ENCODE measurements at regions not wholly inside any gene's neighbourhood (a gene's known extent, or its start where the extent isn't known, plus 50 kb on each side); places are given as distances from the start of the nearest gene placed in this dataset.

DNA sequence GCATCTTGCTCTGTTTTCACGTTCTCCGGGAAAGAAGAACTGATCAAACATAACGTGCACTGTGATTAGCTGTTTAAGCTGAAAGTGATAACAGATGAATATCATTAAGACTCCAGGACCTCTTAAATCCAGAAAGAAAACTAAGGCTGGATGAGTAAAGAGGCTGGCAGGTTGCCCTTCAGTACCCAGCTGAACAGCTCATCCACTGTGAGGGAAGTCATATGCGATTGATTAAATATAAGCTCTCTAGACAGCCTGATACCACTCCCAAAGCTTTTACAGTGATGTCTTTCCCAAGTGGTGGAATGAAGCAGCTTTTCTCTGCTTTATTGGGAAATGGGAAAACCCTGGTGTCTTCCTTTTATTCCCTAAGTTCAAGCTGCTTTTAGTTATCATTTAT is 116.9 kb downstream of the EFNB2 start:
- no peak for DNase-seq (ENCODE audit: low read depth)
- TF ChIP-seq, protein P1, sequence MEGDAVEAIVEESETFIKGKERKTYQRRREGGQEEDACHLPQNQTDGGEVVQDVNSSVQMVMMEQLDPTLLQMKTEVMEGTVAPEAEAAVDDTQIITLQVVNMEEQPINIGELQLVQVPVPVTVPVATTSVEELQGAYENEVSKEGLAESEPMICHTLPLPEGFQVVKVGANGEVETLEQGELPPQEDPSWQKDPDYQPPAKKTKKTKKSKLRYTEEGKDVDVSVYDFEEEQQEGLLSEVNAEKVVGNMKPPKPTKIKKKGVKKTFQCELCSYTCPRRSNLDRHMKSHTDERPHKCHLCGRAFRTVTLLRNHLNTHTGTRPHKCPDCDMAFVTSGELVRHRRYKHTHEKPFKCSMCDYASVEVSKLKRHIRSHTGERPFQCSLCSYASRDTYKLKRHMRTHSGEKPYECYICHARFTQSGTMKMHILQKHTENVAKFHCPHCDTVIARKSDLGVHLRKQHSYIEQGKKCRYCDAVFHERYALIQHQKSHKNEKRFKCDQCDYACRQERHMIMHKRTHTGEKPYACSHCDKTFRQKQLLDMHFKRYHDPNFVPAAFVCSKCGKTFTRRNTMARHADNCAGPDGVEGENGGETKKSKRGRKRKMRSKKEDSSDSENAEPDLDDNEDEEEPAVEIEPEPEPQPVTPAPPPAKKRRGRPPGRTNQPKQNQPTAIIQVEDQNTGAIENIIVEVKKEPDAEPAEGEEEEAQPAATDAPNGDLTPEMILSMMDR (IDR thresholded peaks at IDR 0.05; ENCODE audit: low read depth, low read length) = no peak
- TF ChIP-seq POLR2A (IDR thresholded peaks at IDR 0.05; ENCODE audit: extremely low read depth, insufficient read length) = no peak
- TF ChIP-seq MYC (IDR thresholded peaks at IDR 0.05; ENCODE audit: low read depth, low read length) = no peak
- TF ChIP-seq, protein P2, sequence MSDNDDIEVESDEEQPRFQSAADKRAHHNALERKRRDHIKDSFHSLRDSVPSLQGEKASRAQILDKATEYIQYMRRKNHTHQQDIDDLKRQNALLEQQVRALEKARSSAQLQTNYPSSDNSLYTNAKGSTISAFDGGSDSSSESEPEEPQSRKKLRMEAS (IDR thresholded peaks at IDR 0.05; ENCODE audit: low read depth, low read length) = no peak
- H3K4me3 ChIP-seq (ENCODE audit: low read depth, low read length) = no peak overlapping the region

DNA sequence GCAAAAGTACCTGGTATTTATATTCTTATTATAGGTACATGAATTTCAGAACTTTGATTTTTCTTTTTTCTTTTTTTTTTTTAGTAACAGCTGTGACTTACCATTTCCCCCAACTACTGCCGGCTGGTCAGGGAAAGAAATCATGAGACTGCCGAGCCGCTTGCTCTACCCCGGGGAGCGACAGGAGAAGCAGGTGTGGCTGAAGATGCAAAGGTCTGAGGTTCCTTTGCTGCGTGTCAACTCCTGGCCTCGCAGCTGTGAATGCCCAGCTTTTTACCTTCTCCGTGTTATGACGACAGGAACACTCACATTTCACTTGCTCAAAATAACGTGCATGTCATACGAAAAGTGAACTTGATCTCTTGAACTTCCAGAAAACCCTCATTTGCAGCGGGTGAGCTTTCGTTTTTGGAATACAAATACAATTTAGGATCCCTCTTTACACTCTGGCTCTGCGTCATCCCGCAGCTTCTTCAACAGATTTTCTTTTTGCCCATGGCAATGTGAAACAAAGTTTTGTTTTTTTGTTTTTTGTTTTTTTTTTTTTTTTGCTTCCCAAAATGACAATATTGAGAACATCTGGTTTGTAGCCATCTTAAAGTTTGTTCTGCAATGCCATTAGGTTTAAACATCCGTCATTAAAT is 117.9 kb downstream of the EFNB2 start:
- TF ChIP-seq POLR2A (IDR thresholded peaks at IDR 0.05; ENCODE audit: extremely low read depth, insufficient read length) = no peak
- TF ChIP-seq, protein P1 (IDR thresholded peaks at IDR 0.05; ENCODE audit: low read depth, low read length) = no peak
- TF ChIP-seq, protein P2 (IDR thresholded peaks at IDR 0.05; ENCODE audit: low read depth, low read length) = no peak
- TF ChIP-seq MYC (IDR thresholded peaks at IDR 0.05; ENCODE audit: low read depth, low read length) = no peak
- DNase-seq (ENCODE audit: low read depth) = no peak
- H3K4me3 ChIP-seq (ENCODE audit: low read depth, low read length) = no peak overlapping the region

DNA sequence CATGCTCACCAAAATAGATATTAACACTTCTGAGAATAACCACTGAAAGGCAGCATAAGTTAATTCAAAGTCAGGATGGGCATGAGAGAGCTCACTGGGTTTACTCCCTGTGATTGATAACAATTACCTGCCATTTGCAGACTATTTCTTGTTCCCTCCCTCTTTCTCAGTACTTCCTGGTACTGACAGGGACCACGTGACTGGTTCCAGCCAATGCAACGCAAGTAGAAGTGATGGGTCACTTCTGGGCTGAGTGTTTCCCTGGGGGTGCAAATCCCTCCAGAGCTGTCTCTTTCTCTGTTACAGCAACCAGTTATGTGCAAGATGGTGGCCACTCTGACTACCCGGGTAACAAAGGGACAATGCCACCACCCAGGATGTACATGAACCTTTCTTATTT is 118.8 kb downstream of the EFNB2 start:
- TF ChIP-seq, protein P1 (IDR thresholded peaks at IDR 0.05; ENCODE audit: low read depth, low read length) = no peak
- TF ChIP-seq, protein P2 (IDR thresholded peaks at IDR 0.05; ENCODE audit: low read depth, low read length) = no peak
- TF ChIP-seq MYC (IDR thresholded peaks at IDR 0.05; ENCODE audit: low read depth, low read length) = no peak
- TF ChIP-seq POLR2A (IDR thresholded peaks at IDR 0.05; ENCODE audit: extremely low read depth, insufficient read length) = no peak
- DNase-seq (ENCODE audit: low read depth) = peak; percentile 4
- H3K4me3 ChIP-seq (ENCODE audit: low read depth, low read length) = no peak overlapping the region

DNA sequence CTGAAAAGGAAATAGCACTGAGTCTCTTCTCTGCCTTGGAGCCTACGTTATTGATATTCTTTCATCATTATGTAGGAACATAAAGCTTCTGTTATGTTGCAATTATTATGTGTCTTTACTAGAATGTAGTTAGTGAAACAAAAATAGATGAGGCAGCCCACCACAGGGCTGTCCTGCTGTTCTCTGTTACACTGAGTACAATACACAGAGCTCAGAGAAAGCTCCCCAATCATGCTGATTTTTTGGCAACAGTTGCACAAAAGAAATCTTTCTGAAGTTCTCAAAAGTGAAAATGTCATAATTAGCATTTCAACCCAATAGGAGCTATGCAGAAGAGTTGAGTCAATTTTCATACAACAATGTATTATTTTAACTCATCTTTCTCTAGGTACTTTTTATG is 119.5 kb downstream of the EFNB2 start:
- TF ChIP-seq POLR2A (IDR thresholded peaks at IDR 0.05; ENCODE audit: extremely low read depth, insufficient read length) (no peak), MYC (IDR thresholded peaks at IDR 0.05; ENCODE audit: low read depth, low read length) (no peak)
- TF ChIP-seq, protein P2 (IDR thresholded peaks at IDR 0.05; ENCODE audit: low read depth, low read length) = no peak
- TF ChIP-seq, protein P1 (IDR thresholded peaks at IDR 0.05; ENCODE audit: low read depth, low read length) = no peak
- no peak overlapping the region for H3K4me3 ChIP-seq (ENCODE audit: low read depth, low read length)
- DNase-seq (ENCODE audit: low read depth) = no peak

DNA sequence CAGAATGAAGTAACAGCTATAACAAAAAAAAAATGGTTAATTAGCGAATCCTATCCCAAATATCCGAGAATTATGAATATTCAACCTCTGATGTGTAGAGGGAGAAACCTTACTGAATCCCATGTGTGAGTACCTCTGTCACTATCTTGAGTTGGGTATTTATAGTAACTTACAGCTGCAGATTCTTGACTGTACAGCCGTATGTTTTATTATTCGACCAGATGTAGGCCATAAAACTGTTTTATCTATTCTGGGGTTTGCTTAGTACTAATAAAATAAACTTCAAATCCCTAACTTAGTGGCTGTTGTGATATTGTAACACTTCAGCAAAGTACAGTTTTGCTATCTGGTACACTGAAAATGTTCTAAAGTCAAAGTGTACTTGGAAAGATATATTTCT is 120.0 kb downstream of the EFNB2 start:
- TF ChIP-seq, protein P2 (IDR thresholded peaks at IDR 0.05; ENCODE audit: low read depth, low read length) = no peak
- TF ChIP-seq POLR2A (IDR thresholded peaks at IDR 0.05; ENCODE audit: extremely low read depth, insufficient read length) (no peak), MYC (IDR thresholded peaks at IDR 0.05; ENCODE audit: low read depth, low read length) (no peak)
- TF ChIP-seq, protein P1 (IDR thresholded peaks at IDR 0.05; ENCODE audit: low read depth, low read length) = no peak
- no peak overlapping the region for H3K4me3 ChIP-seq (ENCODE audit: low read depth, low read length)
- no peak for DNase-seq (ENCODE audit: low read depth)

All from NB4 (cell line).